Heart right ventricle (tissue), 16 donors: ENCODE measurements at regions not wholly inside any gene's neighbourhood (a gene's known extent, or its start where the extent isn't known, plus 50 kb on each side); places are given as distances from the start of the nearest gene placed in this dataset.

Source experiments
- ATAC-seq, 8 donors: fragments of 200-7000 bp; cut with Tn5 transposase; one replicate each; pipeline ENCODE4 v1.9.1; 2020; ENCODE audit warnings: mild to moderate bottlenecking in 8 of 8, moderate library complexity in 8 of 8, moderate number of reproducible peaks in 1 of 8
- DNase-seq, 2 donors: peaks; one replicate each; pipeline ENCODE4 v3.0.0-alpha.2; 2020
- H3K27ac ChIP-seq, 10 donors: fragments of 200-600 bp; sonication (generic) in 2 of 10; one replicate each; pipeline versions ENCODE4 v1.5.0 to v1.8.0; 2020 to 2022; ENCODE audit warnings: mild to moderate bottlenecking in 3 of 10
- H3K27me3 ChIP-seq, 7 donors: fragments of 200-600 bp; one replicate each; pipeline ENCODE4 v1.8.0; 2021 to 2022; ENCODE audit warnings: mild to moderate bottlenecking in 2 of 7
- H3K36me3 ChIP-seq, 9 donors: fragments of 200-600 bp; sonication (generic) in 1 of 9; one replicate each; pipeline versions ENCODE4 v1.5.0 to v1.8.0; 2020 to 2022; ENCODE audit warnings: mild to moderate bottlenecking in 2 of 9
- H3K4me1 ChIP-seq, 9 donors: fragments of 200-600 bp; sonication (generic) in 1 of 9; one replicate each; pipeline versions ENCODE4 v1.5.0 to v1.8.0; 2020 to 2022; ENCODE audit warnings: mild to moderate bottlenecking in 4 of 9
- H3K4me3 ChIP-seq, 10 donors: fragments of 200-600 bp; sonication (generic) in 2 of 10; one replicate each; pipeline versions ENCODE4 v1.5.0 to v1.8.0; 2020 to 2022; ENCODE audit warnings: mild to moderate bottlenecking in 7 of 10, moderate library complexity in 2 of 10
- H3K9me3 ChIP-seq, 11 donors: fragments of 200-600 bp in 10 of 11; sonication (generic) in 2 of 11; one replicate each; pipeline versions ENCODE4 v1.5.0 to v1.8.0; 2013 to 2022; ENCODE audit warnings: mild to moderate bottlenecking in 2 of 11, control low read depth in 1 of 11, moderate library complexity in 1 of 11
- WGBS, 2 donors: extraction: QIAGEN DNeasy Blood & Tissue Kit; methylation state at CpG; one replicate each; pipeline ENCODE4 v1.1.7; 2013; ENCODE audit warnings: inconsistent platforms in 1 of 2; 5-methylcytosine and 5-hydroxymethylcytosine counted together
- intact Hi-C, 10 donors: fragments of 100-400 bp; cut with DNase I; formaldehyde crosslinking; loops; one replicate each; pipeline versions ENCODE4 v1.11.1 to v1.14.2; 2022
- TF ChIP-seq, protein P1 (sequence below), 9 donors: fragments of 200-600 bp; sonication (generic) in 2 of 9; IDR thresholded peaks; one replicate each; pipeline versions ENCODE4 v1.5.0 to v1.8.0; 2021 to 2022; ENCODE audit warnings: antibody characterized with exemption in 9 of 9, mild to moderate bottlenecking in 5 of 9, moderate library complexity in 1 of 9
- donor health status: Arrhythmogenic right ventricular cardiomyopathy.
- donor health status: ischemic (EF 13 %, LVEDD 7.1; RV severe dilation, severe dysfunction).
- donor health status: healthy with polysubstance abuse.
- donor health status: DM: no; HTN: yes; CAD: no.
- donor health status: DM: no; HTN: no; CAD: no.
- donor health status: ischemic (EF 25% LVEDD 6.9; RV normal size, moderate dysfunction).
- donor health status: ischemic (EF 25% LVEDD 5.7; RV mildly dilated, moderate dysfunction).
- donor health status: healthy.
- donor health status: DM: yes; HTN: yes; CAD: no.
- donor health status: Ischemic cardiomyopathy.
- donor health status: ischemic (EF 35%, LVEDD 5.7; RV mildly dilated, moderate dysfunction).
- donor health status: nonischemic (EF 11% LVEDD 7.7; RV severe dilation, severe dysfunction).
- donor health status: DM: yes; HTN: yes; CAD: no.
- donor health status: PGD.
- donor health status: ischemic (EF 29% LVEDD 5.4; RV normal size, mild dysfunction).
- donor health status: nonischemic (EF 23%, LVEDD 6.1; RV moderate dilation, normal function).

DNA sequence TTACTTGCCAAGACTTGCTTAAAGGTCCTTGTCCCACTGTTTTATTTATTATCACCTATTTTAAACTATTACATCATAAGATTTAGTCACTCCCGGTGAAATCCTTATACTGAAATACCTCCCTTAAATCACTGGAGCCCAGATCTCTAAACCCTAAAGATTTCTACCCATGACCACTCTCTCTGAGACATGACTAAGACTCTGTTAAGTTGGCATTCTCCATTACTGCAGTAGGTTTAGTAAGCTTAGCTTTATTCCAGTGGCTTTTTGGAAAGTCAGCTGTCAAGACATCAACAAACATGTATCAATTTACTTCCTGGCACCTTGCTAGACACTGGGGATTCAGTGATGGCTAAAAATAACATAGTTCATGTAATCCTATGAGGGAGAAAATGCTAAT is 874.2 kb downstream of the KCNMA1 start:
- Histone ChIP-seq H3K27me3 (no peaks in the 10 kb centered on the region), H3K9me3 (no peaks in the 10 kb centered on the region), H3K27ac (no peak overlapping the region), H3K4me1 (no peaks in the 10 kb centered on the region), H3K4me3 (no peak overlapping the region), H3K36me3 (no peaks in the 10 kb centered on the region)
- ATAC-seq: no peak
- 69 to 76% methylated on average over 1 of the region's 1 CpG for WGBS, 2 donors
- intact Hi-C loops: no loop called here
- TF ChIP-seq, protein P1, sequence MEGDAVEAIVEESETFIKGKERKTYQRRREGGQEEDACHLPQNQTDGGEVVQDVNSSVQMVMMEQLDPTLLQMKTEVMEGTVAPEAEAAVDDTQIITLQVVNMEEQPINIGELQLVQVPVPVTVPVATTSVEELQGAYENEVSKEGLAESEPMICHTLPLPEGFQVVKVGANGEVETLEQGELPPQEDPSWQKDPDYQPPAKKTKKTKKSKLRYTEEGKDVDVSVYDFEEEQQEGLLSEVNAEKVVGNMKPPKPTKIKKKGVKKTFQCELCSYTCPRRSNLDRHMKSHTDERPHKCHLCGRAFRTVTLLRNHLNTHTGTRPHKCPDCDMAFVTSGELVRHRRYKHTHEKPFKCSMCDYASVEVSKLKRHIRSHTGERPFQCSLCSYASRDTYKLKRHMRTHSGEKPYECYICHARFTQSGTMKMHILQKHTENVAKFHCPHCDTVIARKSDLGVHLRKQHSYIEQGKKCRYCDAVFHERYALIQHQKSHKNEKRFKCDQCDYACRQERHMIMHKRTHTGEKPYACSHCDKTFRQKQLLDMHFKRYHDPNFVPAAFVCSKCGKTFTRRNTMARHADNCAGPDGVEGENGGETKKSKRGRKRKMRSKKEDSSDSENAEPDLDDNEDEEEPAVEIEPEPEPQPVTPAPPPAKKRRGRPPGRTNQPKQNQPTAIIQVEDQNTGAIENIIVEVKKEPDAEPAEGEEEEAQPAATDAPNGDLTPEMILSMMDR (IDR thresholded peaks at IDR 0.05): no peak
- DNase-seq: no peak

GRCh38 chr10:76759681-76760080 is 877.9 kb downstream of the KCNMA1 start:
- ATAC-seq: no peak
- no peak for DNase-seq
- H3K4me3 ChIP-seq: no peak overlapping the region
- no peaks in the 10 kb centered on the region for H3K27me3 ChIP-seq
- intact Hi-C loops: no loop called here
- WGBS, 2 donors: 41 to 50% methylated on average over 3 of the region's 3 CpGs
- TF ChIP-seq, protein P1 (IDR thresholded peaks at IDR 0.05): no peak
- no peaks in the 10 kb centered on the region for H3K9me3 ChIP-seq
- H3K4me1 ChIP-seq: no peaks in the 10 kb centered on the region
- no peaks in the 10 kb centered on the region for H3K36me3 ChIP-seq
- no peak overlapping the region for H3K27ac ChIP-seq

GRCh38 chr10:76743169-76743568 is 894.4 kb downstream of the KCNMA1 start:
- ATAC-seq: no peak
- H3K4me1 ChIP-seq: no peaks in the 10 kb centered on the region
- intact Hi-C loops: no loop called here
- H3K4me3 ChIP-seq: no peak overlapping the region
- 45 to 46% methylated on average over 3 of the region's 3 CpGs for WGBS, 2 donors
- H3K27ac ChIP-seq: no peak overlapping the region
- DNase-seq: no peak
- no peaks in the 10 kb centered on the region for H3K36me3 ChIP-seq
- no peaks in the 10 kb centered on the region for H3K9me3 ChIP-seq
- TF ChIP-seq, protein P1 (IDR thresholded peaks at IDR 0.05): no peak
- H3K27me3 ChIP-seq: no peaks in the 10 kb centered on the region

DNA sequence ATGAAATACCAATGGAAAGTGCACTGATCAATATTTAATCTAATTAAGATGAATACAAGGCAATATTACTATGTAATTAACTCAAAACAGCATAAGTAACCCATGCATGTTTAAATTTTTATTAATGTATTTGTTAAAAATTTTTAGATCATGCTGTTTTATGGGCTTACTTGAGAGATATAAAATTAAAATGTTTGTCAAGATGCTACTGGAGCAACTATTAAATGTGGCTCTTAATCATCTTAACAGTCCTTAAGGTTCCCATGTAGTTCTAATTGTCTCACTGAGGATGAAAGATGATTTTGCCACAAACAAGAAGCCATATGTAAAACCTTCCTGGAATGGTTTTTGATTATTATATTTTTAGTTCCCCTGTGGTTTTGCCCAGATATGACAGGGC is 897.1 kb downstream of the KCNMA1 start:
- intact Hi-C loops: no loop called here
- H3K27ac ChIP-seq: no peak overlapping the region
- no peaks in the 10 kb centered on the region for H3K4me1 ChIP-seq
- no peaks in the 10 kb centered on the region for H3K9me3 ChIP-seq
- TF ChIP-seq, protein P1 (IDR thresholded peaks at IDR 0.05): no peak
- ATAC-seq (no peak), DNase-seq (no peak)
- H3K4me3 ChIP-seq: no peak overlapping the region
- H3K36me3 ChIP-seq: no peaks in the 10 kb centered on the region
- no peaks in the 10 kb centered on the region for H3K27me3 ChIP-seq

- no peak overlapping the region for H3K4me3 ChIP-seq
- ATAC-seq: no peak
- WGBS, 2 donors: 82 to 84% methylated on average over 3 of the region's 3 CpGs
- no peak overlapping the region for H3K27ac ChIP-seq
- no peaks in the 10 kb centered on the region for H3K27me3 ChIP-seq
- DNase-seq: no peak
- no peaks in the 10 kb centered on the region for H3K4me1 ChIP-seq
- intact Hi-C loops: no loop called here
- H3K36me3 ChIP-seq: no peaks in the 10 kb centered on the region
- no peaks in the 10 kb centered on the region for H3K9me3 ChIP-seq
- TF ChIP-seq, protein P1 (IDR thresholded peaks at IDR 0.05): no peak
Measured at GRCh38 chr10:76738991-76739390, 898.6 kb downstream of the KCNMA1 start.
